ENCODE measurements at regions not wholly inside any gene's neighbourhood (a gene's known extent, or its start where the extent isn't known, plus 50 kb on each side); places are given as distances from the start of the nearest gene placed in this dataset.

- TF ChIP-seq, protein P1, sequence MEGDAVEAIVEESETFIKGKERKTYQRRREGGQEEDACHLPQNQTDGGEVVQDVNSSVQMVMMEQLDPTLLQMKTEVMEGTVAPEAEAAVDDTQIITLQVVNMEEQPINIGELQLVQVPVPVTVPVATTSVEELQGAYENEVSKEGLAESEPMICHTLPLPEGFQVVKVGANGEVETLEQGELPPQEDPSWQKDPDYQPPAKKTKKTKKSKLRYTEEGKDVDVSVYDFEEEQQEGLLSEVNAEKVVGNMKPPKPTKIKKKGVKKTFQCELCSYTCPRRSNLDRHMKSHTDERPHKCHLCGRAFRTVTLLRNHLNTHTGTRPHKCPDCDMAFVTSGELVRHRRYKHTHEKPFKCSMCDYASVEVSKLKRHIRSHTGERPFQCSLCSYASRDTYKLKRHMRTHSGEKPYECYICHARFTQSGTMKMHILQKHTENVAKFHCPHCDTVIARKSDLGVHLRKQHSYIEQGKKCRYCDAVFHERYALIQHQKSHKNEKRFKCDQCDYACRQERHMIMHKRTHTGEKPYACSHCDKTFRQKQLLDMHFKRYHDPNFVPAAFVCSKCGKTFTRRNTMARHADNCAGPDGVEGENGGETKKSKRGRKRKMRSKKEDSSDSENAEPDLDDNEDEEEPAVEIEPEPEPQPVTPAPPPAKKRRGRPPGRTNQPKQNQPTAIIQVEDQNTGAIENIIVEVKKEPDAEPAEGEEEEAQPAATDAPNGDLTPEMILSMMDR (IDR thresholded peaks at IDR 0.05), result no peak
- no peak for TF ChIP-seq POLR2A (IDR thresholded peaks at IDR 0.05)
Observed at GRCh38 chr4:176971576-176972115, 178.9 kb upstream of the VEGFC start.

All from uterus (tissue), 2 donors.